ENCODE measurements at regions not wholly inside any gene's neighbourhood (a gene's known extent, or its start where the extent isn't known, plus 50 kb on each side); places are given as distances from the start of the nearest gene placed in this dataset.

GRCh38 chr2:60282886-60283285, 270.6 kb downstream of the BCL11A start:
- Histone ChIP-seq H3K4me1 (ENCODE audit: insufficient read depth, insufficient read length) (peaks cover 5% of the 10 kb centered on the region), H3K36me3 (ENCODE audit: insufficient read depth, insufficient read length, low read length) (no peaks in the 10 kb centered on the region)

GRCh38 chr2:60281730-60282129, 271.7 kb downstream of the BCL11A start:
- TF ChIP-seq YY1 (IDR thresholded peaks at IDR 0.05; ENCODE audit: insufficient read depth, insufficient read length) (no peak), ZNF274 (IDR thresholded peaks at IDR 0.05; ENCODE audit: low read depth, low read length) (no peak), SUZ12 (IDR thresholded peaks at IDR 0.05; ENCODE audit: extremely low read depth, insufficient read depth, insufficient read length) (no peak)
- H3K36me3 ChIP-seq (ENCODE audit: insufficient read depth, insufficient read length, low read length) = no peaks in the 10 kb centered on the region
- no peak overlapping the region for H3K9ac ChIP-seq (ENCODE audit: insufficient read length, low read depth)
- no peak overlapping the region for H3K4me3 ChIP-seq (ENCODE audit: insufficient read length, low read depth)
- no peaks in the 10 kb centered on the region for H3K27me3 ChIP-seq (ENCODE audit: insufficient read depth, insufficient read length)
- peaks cover 5% of the 10 kb centered on the region for H3K4me1 ChIP-seq (ENCODE audit: insufficient read depth, insufficient read length)
- H3K9me3 ChIP-seq (ENCODE audit: insufficient read depth, low read length) = no peaks in the 10 kb centered on the region
- DNase-seq (ENCODE audit: low read depth, low spot score) = no peak

More at GRCh38 chr2:60282886-60283285, 270.6 kb downstream of the BCL11A start:
- no peak overlapping the region for H3K4me3 ChIP-seq (ENCODE audit: insufficient read length, low read depth)
- TF ChIP-seq YY1 (IDR thresholded peaks at IDR 0.05; ENCODE audit: insufficient read depth, insufficient read length) (no peak), SUZ12 (IDR thresholded peaks at IDR 0.05; ENCODE audit: extremely low read depth, insufficient read depth, insufficient read length) (no peak), ZNF274 (IDR thresholded peaks at IDR 0.05; ENCODE audit: low read depth, low read length) (no peak)
- no peaks in the 10 kb centered on the region for H3K9me3 ChIP-seq (ENCODE audit: insufficient read depth, low read length)
- H3K27me3 ChIP-seq (ENCODE audit: insufficient read depth, insufficient read length) = no peaks in the 10 kb centered on the region
- DNase-seq (ENCODE audit: low read depth, low spot score) = no peak
- no peak overlapping the region for H3K9ac ChIP-seq (ENCODE audit: insufficient read length, low read depth)

- peaks cover 3% of the 10 kb centered on the region for H3K4me1 ChIP-seq (ENCODE audit: insufficient read depth, insufficient read length)
- no peak overlapping the region for H3K4me3 ChIP-seq (ENCODE audit: insufficient read length, low read depth)
- H3K9me3 ChIP-seq (ENCODE audit: insufficient read depth, low read length) = peaks cover 6% of the 10 kb centered on the region; the same call in 1 of the 2 replicates
- no peaks in the 10 kb centered on the region for H3K36me3 ChIP-seq (ENCODE audit: insufficient read depth, insufficient read length, low read length)
- TF ChIP-seq YY1 (IDR thresholded peaks at IDR 0.05; ENCODE audit: insufficient read depth, insufficient read length) (no peak), ZNF274 (IDR thresholded peaks at IDR 0.05; ENCODE audit: low read depth, low read length) (no peak), SUZ12 (IDR thresholded peaks at IDR 0.05; ENCODE audit: extremely low read depth, insufficient read depth, insufficient read length) (no peak)
- H3K9ac ChIP-seq (ENCODE audit: insufficient read length, low read depth) = no peak overlapping the region
- no peaks in the 10 kb centered on the region for H3K27me3 ChIP-seq (ENCODE audit: insufficient read depth, insufficient read length)
- DNase-seq (ENCODE audit: low read depth, low spot score) = no peak
Measured at GRCh38 chr2:60280238-60280637, 273.2 kb downstream of the BCL11A start.

GRCh38 chr2:60278906-60279305, 274.5 kb downstream of the BCL11A start:
- Histone ChIP-seq H3K36me3 (ENCODE audit: insufficient read depth, insufficient read length, low read length) (no peaks in the 10 kb centered on the region), H3K27me3 (ENCODE audit: insufficient read depth, insufficient read length) (no peaks in the 10 kb centered on the region), H3K4me1 (ENCODE audit: insufficient read depth, insufficient read length) (peaks cover 3% of the 10 kb centered on the region), H3K9ac (ENCODE audit: insufficient read length, low read depth) (no peak overlapping the region), H3K9me3 (ENCODE audit: insufficient read depth, low read length) (peaks cover 20% of the 10 kb centered on the region), H3K4me3 (ENCODE audit: insufficient read length, low read depth) (no peak overlapping the region)
- DNase-seq (ENCODE audit: low read depth, low spot score) = no peak
- TF ChIP-seq YY1 (IDR thresholded peaks at IDR 0.05; ENCODE audit: insufficient read depth, insufficient read length) (no peak), ZNF274 (IDR thresholded peaks at IDR 0.05; ENCODE audit: low read depth, low read length) (no peak)

GRCh38 chr2:60275958-60276357, 277.5 kb downstream of the BCL11A start:
- Histone ChIP-seq H3K9ac (ENCODE audit: insufficient read length, low read depth) (no peak overlapping the region), H3K4me1 (ENCODE audit: insufficient read depth, insufficient read length) (no peaks in the 10 kb centered on the region), H3K27me3 (ENCODE audit: insufficient read depth, insufficient read length) (no peaks in the 10 kb centered on the region), H3K4me3 (ENCODE audit: insufficient read length, low read depth) (no peak overlapping the region), H3K9me3 (ENCODE audit: insufficient read depth, low read length) (peaks cover 20% of the 10 kb centered on the region), H3K36me3 (ENCODE audit: insufficient read depth, insufficient read length, low read length) (no peaks in the 10 kb centered on the region)
- no peak for DNase-seq (ENCODE audit: low read depth, low spot score)
- TF ChIP-seq SUZ12 (IDR thresholded peaks at IDR 0.05; ENCODE audit: extremely low read depth, insufficient read depth, insufficient read length) (no peak), YY1 (IDR thresholded peaks at IDR 0.05; ENCODE audit: insufficient read depth, insufficient read length) (no peak), ZNF274 (IDR thresholded peaks at IDR 0.05; ENCODE audit: low read depth, low read length) (no peak)

- DNase-seq (ENCODE audit: low read depth, low spot score) = no peak
- H3K9me3 ChIP-seq (ENCODE audit: insufficient read depth, low read length) = peaks cover 20% of the 10 kb centered on the region
- H3K4me1 ChIP-seq (ENCODE audit: insufficient read depth, insufficient read length) = no peaks in the 10 kb centered on the region
- H3K36me3 ChIP-seq (ENCODE audit: insufficient read depth, insufficient read length, low read length) = no peaks in the 10 kb centered on the region
- H3K9ac ChIP-seq (ENCODE audit: insufficient read length, low read depth) = no peak overlapping the region
- no peaks in the 10 kb centered on the region for H3K27me3 ChIP-seq (ENCODE audit: insufficient read depth, insufficient read length)
- TF ChIP-seq YY1 (IDR thresholded peaks at IDR 0.05; ENCODE audit: insufficient read depth, insufficient read length) (no peak), ZNF274 (IDR thresholded peaks at IDR 0.05; ENCODE audit: low read depth, low read length) (no peak), SUZ12 (IDR thresholded peaks at IDR 0.05; ENCODE audit: extremely low read depth, insufficient read depth, insufficient read length) (no peak)
- no peak overlapping the region for H3K4me3 ChIP-seq (ENCODE audit: insufficient read length, low read depth)
Measured at GRCh38 chr2:60273836-60274235, 279.6 kb downstream of the BCL11A start.

- Histone ChIP-seq H3K4me1 (ENCODE audit: insufficient read depth, insufficient read length) (no peaks in the 10 kb centered on the region), H3K9ac (ENCODE audit: insufficient read length, low read depth) (no peak overlapping the region), H3K9me3 (ENCODE audit: insufficient read depth, low read length) (peaks cover 20% of the 10 kb centered on the region), H3K36me3 (ENCODE audit: insufficient read depth, insufficient read length, low read length) (no peaks in the 10 kb centered on the region), H3K4me3 (ENCODE audit: insufficient read length, low read depth) (no peak overlapping the region), H3K27me3 (ENCODE audit: insufficient read depth, insufficient read length) (no peaks in the 10 kb centered on the region)
- no peak for TF ChIP-seq YY1 (IDR thresholded peaks at IDR 0.05; ENCODE audit: insufficient read depth, insufficient read length)
- no peak for TF ChIP-seq SUZ12 (IDR thresholded peaks at IDR 0.05; ENCODE audit: extremely low read depth, insufficient read depth, insufficient read length)
- TF ChIP-seq ZNF274 (IDR thresholded peaks at IDR 0.05; ENCODE audit: low read depth, low read length) = no peak
- DNase-seq (ENCODE audit: low read depth, low spot score) = no peak
Measured at GRCh38 chr2:60271713-60272112, 281.7 kb downstream of the BCL11A start.
